ENCODE measurements at regions not wholly inside any gene's neighbourhood (a gene's known extent, or its start where the extent isn't known, plus 50 kb on each side); places are given as distances from the start of the nearest gene placed in this dataset.

- DNase-seq (ENCODE audit: low spot score) = no peak
- TF ChIP-seq CTCF (conservative IDR thresholded peaks at IDR 0.05; ENCODE audit: low read depth) = no peak
- CTCF ChIA-PET = no interaction called here
- no peak overlapping the region for H3K27ac ChIP-seq
- POLR2A ChIA-PET (ENCODE audit: low non-redundant PET) = no interaction called here
These were observed 297.2 kb downstream of the RNF144B start for GRCh38 chr6:18684343-18684742.

GRCh38 chr6:18692929-18693685 is 306.0 kb downstream of the RNF144B start:
- H3K27ac ChIP-seq = no peak overlapping the region
- TF ChIP-seq CTCF (conservative IDR thresholded peaks at IDR 0.05; ENCODE audit: low read depth) = no peak
- CTCF ChIA-PET = interaction anchor here (0.6 kb wide), 1 partner anchor 162 kb away, joined by 3 read pairs; no protein-coding TSS in a partner anchor
- POLR2A ChIA-PET (ENCODE audit: low non-redundant PET) = no interaction called here
- no peak for DNase-seq (ENCODE audit: low spot score)

- DNase-seq (ENCODE audit: low spot score) = no peak
- CTCF ChIA-PET = interaction anchor here (0.6 kb wide), 1 partner anchor 163 kb away, joined by 3 read pairs; no protein-coding TSS in a partner anchor
These were observed 306.7 kb downstream of the RNF144B start for GRCh38 chr6:18693881-18694280.

GRCh38 chr6:18703546-18703945 is 316.4 kb downstream of the RNF144B start:
- CTCF ChIA-PET = no interaction called here
- DNase-seq (ENCODE audit: low spot score) = no peak
- POLR2A ChIA-PET (ENCODE audit: low non-redundant PET) = no interaction called here
- no peak for TF ChIP-seq CTCF (conservative IDR thresholded peaks at IDR 0.05; ENCODE audit: low read depth)
- H3K27ac ChIP-seq = no peak overlapping the region

More at GRCh38 chr6:18693881-18694280, 306.7 kb downstream of the RNF144B start:
- H3K27ac ChIP-seq = no peak overlapping the region
- TF ChIP-seq CTCF (conservative IDR thresholded peaks at IDR 0.05; ENCODE audit: low read depth) = no peak
- POLR2A ChIA-PET (ENCODE audit: low non-redundant PET) = no interaction called here

- POLR2A ChIA-PET (ENCODE audit: low non-redundant PET) = no interaction called here
- no peak for DNase-seq (ENCODE audit: low spot score)
- H3K27ac ChIP-seq = no peak overlapping the region
- TF ChIP-seq CTCF (conservative IDR thresholded peaks at IDR 0.05; ENCODE audit: low read depth) = no peak
- CTCF ChIA-PET = interaction anchor here (0.9 kb wide), 1 partner anchor 10 kb away, joined by 3 read pairs; no protein-coding TSS in a partner anchor
These were observed 320.7 kb downstream of the RNF144B start for GRCh38 chr6:18707714-18708439.

- POLR2A ChIA-PET (ENCODE audit: low non-redundant PET) = no interaction called here
- no peak for TF ChIP-seq CTCF (conservative IDR thresholded peaks at IDR 0.05; ENCODE audit: low read depth)
- CTCF ChIA-PET = interaction anchor here (0.6 to 0.7 kb wide), 3 partner anchors 115 to 1250 kb away, joined by 3 to 5 read pairs (median 4); no protein-coding TSS in a partner anchor
- DNase-seq (ENCODE audit: low spot score) = no peak
- H3K27ac ChIP-seq = no peak overlapping the region
These were observed 325.4 kb downstream of the RNF144B start for GRCh38 chr6:18712595-18712994.

Measured in RWPE1 (cell line).